Lower leg skin (tissue), 3 donors: ENCODE measurements at regions not wholly inside any gene's neighbourhood (a gene's known extent, or its start where the extent isn't known, plus 50 kb on each side); places are given as distances from the start of the nearest gene placed in this dataset.

ENCODE experiments used
- POLR2A ChIP-seq, 2 donors: fragments of 450-650 bp; IDR thresholded peaks; one replicate each; pipeline ENCODE4 v1.6.1; 2016 to 2017; ENCODE audit warnings: antibody characterized with exemption in 2 of 2, mild to moderate bottlenecking in 1 of 2, moderate library complexity in 1 of 2
- TF ChIP-seq, protein P1 (sequence below), 3 donors: fragments of 450-650 bp; IDR thresholded peaks; one replicate each; pipeline ENCODE4 v1.5.1; 2016; ENCODE audit warnings: antibody characterized with exemption in 3 of 3, mild to moderate bottlenecking in 3 of 3, moderate library complexity in 2 of 3

DNA sequence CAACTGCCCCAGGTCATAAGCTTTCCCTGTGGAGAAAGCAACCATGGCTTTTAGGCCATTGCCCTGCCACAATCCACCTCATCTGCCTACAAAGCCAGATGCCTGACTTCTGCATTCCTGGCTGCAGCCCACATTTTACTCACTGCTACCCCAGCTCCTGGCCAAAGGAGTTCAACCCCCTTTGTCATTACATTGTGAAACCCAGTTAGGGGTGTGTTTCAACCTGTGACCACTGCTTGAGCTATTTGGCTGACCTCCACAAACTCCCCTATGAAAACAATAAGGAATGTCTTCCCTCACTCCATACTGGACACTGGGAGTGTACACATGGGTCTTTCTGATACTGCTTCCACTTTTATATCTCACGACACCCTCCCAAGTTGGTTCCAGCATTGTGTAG, 589.2 kb downstream of the SH3BGRL start:
- TF ChIP-seq, protein P1, sequence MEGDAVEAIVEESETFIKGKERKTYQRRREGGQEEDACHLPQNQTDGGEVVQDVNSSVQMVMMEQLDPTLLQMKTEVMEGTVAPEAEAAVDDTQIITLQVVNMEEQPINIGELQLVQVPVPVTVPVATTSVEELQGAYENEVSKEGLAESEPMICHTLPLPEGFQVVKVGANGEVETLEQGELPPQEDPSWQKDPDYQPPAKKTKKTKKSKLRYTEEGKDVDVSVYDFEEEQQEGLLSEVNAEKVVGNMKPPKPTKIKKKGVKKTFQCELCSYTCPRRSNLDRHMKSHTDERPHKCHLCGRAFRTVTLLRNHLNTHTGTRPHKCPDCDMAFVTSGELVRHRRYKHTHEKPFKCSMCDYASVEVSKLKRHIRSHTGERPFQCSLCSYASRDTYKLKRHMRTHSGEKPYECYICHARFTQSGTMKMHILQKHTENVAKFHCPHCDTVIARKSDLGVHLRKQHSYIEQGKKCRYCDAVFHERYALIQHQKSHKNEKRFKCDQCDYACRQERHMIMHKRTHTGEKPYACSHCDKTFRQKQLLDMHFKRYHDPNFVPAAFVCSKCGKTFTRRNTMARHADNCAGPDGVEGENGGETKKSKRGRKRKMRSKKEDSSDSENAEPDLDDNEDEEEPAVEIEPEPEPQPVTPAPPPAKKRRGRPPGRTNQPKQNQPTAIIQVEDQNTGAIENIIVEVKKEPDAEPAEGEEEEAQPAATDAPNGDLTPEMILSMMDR (IDR thresholded peaks at IDR 0.05) = no peak
- no peak for TF ChIP-seq POLR2A (IDR thresholded peaks at IDR 0.05)
